Upper lobe of left lung (tissue), 4 donors: ENCODE measurements at regions not wholly inside any gene's neighbourhood (a gene's known extent, or its start where the extent isn't known, plus 50 kb on each side); places are given as distances from the start of the nearest gene placed in this dataset.

ENCODE experiments used
- EP300 ChIP-seq, 4 donors: sonication (generic); formaldehyde crosslinking; IDR thresholded peaks; one replicate each; pipeline ENCODE4 v1.5.1; 2017; ENCODE audit warnings: antibody characterized with exemption in 4 of 4, control low read depth in 2 of 4
- POLR2A ChIP-seq, 4 donors: fragments of 450-650 bp; IDR thresholded peaks; one replicate each; pipeline ENCODE4 v1.5.1; 2016 to 2017; ENCODE audit warnings: antibody characterized with exemption in 4 of 4, mild to moderate bottlenecking in 2 of 4
- POLR2AphosphoS5 ChIP-seq, 2 donors: sonication (generic); formaldehyde crosslinking; IDR thresholded peaks; one replicate each; pipeline ENCODE4 v1.5.1; 2017; ENCODE audit warnings: antibody characterized with exemption in 2 of 2
- TF ChIP-seq, protein P1 (sequence below), 6 experiments: fragments of 450-650 bp in 4 of 6; fragments of 200-600 bp in 2 of 6; sonication (generic) in 2 of 6; IDR thresholded peaks; one replicate each; pipeline ENCODE4 v1.5.1; 2016 to 2019; ENCODE audit warnings: antibody characterized with exemption in 6 of 6

DNA sequence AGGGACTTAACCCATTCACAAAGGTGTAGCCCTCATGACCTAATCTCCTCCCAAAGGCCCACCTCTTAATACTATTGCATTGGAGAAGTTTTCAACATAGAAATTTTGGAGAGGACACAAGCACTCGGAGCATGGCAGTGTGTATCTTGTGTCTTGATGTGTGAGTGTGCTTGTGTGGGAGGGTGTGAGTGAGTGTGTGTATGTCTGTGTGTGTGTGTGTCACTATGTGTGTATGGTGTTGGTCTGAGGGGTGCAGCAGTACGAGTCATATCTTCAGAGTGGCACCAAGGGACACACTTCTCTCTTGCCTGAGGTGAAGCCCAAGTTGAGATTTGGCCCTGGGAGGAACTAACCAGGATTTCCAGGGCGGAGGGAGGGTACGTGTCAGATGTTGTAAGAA is 73.7 kb downstream of the NAV1 start:
- TF ChIP-seq EP300 (IDR thresholded peaks at IDR 0.05) (no peak), POLR2A (IDR thresholded peaks at IDR 0.05) (no peak), POLR2AphosphoS5 (IDR thresholded peaks at IDR 0.05) (no peak)
- TF ChIP-seq, protein P1, sequence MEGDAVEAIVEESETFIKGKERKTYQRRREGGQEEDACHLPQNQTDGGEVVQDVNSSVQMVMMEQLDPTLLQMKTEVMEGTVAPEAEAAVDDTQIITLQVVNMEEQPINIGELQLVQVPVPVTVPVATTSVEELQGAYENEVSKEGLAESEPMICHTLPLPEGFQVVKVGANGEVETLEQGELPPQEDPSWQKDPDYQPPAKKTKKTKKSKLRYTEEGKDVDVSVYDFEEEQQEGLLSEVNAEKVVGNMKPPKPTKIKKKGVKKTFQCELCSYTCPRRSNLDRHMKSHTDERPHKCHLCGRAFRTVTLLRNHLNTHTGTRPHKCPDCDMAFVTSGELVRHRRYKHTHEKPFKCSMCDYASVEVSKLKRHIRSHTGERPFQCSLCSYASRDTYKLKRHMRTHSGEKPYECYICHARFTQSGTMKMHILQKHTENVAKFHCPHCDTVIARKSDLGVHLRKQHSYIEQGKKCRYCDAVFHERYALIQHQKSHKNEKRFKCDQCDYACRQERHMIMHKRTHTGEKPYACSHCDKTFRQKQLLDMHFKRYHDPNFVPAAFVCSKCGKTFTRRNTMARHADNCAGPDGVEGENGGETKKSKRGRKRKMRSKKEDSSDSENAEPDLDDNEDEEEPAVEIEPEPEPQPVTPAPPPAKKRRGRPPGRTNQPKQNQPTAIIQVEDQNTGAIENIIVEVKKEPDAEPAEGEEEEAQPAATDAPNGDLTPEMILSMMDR (IDR thresholded peaks at IDR 0.05), result no peak
